ENCODE measurements at regions not wholly inside any gene's neighbourhood (a gene's known extent, or its start where the extent isn't known, plus 50 kb on each side); places are given as distances from the start of the nearest gene placed in this dataset.

DNA sequence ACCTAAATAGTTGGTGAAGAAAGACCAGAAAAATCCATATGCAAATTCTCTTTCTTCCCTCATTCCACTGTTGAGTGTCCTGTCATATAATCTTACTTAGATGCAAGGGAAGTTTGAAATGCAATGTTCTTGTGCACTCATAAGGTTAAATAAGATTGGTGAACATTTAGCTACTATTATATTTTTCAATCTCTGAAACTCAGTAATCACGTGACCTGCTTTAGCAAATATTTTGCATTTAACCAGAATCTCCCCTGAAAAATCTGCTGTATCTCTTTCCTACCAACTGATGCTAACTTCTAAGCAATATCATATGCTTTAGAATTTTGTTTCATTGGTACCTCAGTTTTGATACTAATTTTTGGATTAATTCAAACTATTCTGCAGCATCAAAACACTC, 533.2 kb downstream of the RIT2 start:
- TF ChIP-seq, protein P1, sequence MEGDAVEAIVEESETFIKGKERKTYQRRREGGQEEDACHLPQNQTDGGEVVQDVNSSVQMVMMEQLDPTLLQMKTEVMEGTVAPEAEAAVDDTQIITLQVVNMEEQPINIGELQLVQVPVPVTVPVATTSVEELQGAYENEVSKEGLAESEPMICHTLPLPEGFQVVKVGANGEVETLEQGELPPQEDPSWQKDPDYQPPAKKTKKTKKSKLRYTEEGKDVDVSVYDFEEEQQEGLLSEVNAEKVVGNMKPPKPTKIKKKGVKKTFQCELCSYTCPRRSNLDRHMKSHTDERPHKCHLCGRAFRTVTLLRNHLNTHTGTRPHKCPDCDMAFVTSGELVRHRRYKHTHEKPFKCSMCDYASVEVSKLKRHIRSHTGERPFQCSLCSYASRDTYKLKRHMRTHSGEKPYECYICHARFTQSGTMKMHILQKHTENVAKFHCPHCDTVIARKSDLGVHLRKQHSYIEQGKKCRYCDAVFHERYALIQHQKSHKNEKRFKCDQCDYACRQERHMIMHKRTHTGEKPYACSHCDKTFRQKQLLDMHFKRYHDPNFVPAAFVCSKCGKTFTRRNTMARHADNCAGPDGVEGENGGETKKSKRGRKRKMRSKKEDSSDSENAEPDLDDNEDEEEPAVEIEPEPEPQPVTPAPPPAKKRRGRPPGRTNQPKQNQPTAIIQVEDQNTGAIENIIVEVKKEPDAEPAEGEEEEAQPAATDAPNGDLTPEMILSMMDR (conservative IDR thresholded peaks at IDR 0.05 in 1 of 2, IDR thresholded peaks at IDR 0.05 in 1 of 2; ENCODE audit: low read depth in 1 of 2, low read length in 2 of 2): no peak
- no peak for TF ChIP-seq EZH2 (IDR thresholded peaks at IDR 0.05; ENCODE audit: low read length, missing control alignments)

All from fibroblast of lung (primary cell).